HCT116 (cell line): ENCODE measurements at regions not wholly inside any gene's neighbourhood (a gene's known extent, or its start where the extent isn't known, plus 50 kb on each side); places are given as distances from the start of the nearest gene placed in this dataset.

Source experiments
- EZH2 ChIP-seq: fragments of 200-600 bp; sonication (generic); IDR thresholded peaks from 2 replicates; pipeline ENCODE4 v1.6.1; 2017; ENCODE audit warnings: antibody characterized with exemption, mixed run types
- SP1 ChIP-seq: IDR thresholded peaks from 2 replicates; pipeline ENCODE4 v1.6.1; 2012; ENCODE audit warnings: low read depth

- TF ChIP-seq EZH2 = no peak
- TF ChIP-seq SP1 = no peak
Observed at GRCh38 chr18:60049172-60049571, 149.4 kb downstream of the PMAIP1 start.
